Hepatocyte (in vitro differentiated cells): ENCODE measurements at regions not wholly inside any gene's neighbourhood (a gene's known extent, or its start where the extent isn't known, plus 50 kb on each side); places are given as distances from the start of the nearest gene placed in this dataset.
A peak's percentile ranks its signal among the peaks of the same experiment; 100 is the strongest.
"Not testable (repeated sequence)": the region's sequence is repeated elsewhere in the genome, so short reads cannot be mapped to it uniquely, and the experiment has no call there.

Experiments used
- DNase-seq: peaks from one replicate; pipeline ENCODE4 v3.0.0-alpha.2; 2016; ENCODE audit warnings: low spot score
- H2AFZ ChIP-seq: fragments of 200-600 bp; sonication (generic); 2 replicates; pipeline ENCODE4 v1.6.0; 2016; ENCODE audit warnings: antibody characterized with exemption, mild to moderate bottlenecking
- H3K27ac ChIP-seq: fragments of 200-600 bp; sonication (generic); 2 replicates; pipeline ENCODE4 v1.5.1; 2016; ENCODE audit warnings: mild to moderate bottlenecking
- H3K27me3 ChIP-seq: fragments of 200-600 bp; sonication (generic); 2 replicates; pipeline ENCODE4 v1.6.1; 2016
- H3K36me3 ChIP-seq: fragments of 200-600 bp; sonication (generic); replicated peaks from 2 replicates; pipeline ENCODE4 v1.5.1; 2016; ENCODE audit warnings: low read depth; ENCODE audit not compliant: insufficient read depth
- H3K4me1 ChIP-seq: fragments of 200-600 bp; sonication (generic); 2 replicates; pipeline ENCODE4 v1.5.1; 2016; ENCODE audit warnings: mild to moderate bottlenecking, moderate library complexity; ENCODE audit not compliant: insufficient read depth
- H3K4me2 ChIP-seq: fragments of 200-600 bp; sonication (generic); 2 replicates; pipeline ENCODE4 v1.6.0; 2016
- H3K4me3 ChIP-seq: fragments of 200-600 bp; sonication (generic); 2 replicates; pipeline ENCODE4 v1.5.1; 2016; ENCODE audit warnings: mild to moderate bottlenecking
- H3K79me2 ChIP-seq: fragments of 200-600 bp; sonication (generic); 2 replicates; pipeline ENCODE4 v1.6.0; 2017; ENCODE audit warnings: mild to moderate bottlenecking
- H3K9me2 ChIP-seq: fragments of 200-600 bp; sonication (generic); replicated peaks from 2 replicates; pipeline ENCODE4 v1.6.0; 2017; ENCODE audit warnings: mild to moderate bottlenecking; ENCODE audit not compliant: insufficient read depth
- H3K9me3 ChIP-seq: fragments of 200-600 bp; sonication (generic); 2 replicates; pipeline ENCODE4 v1.5.1; 2016; ENCODE audit warnings: low read depth, mild to moderate bottlenecking
- H4K20me1 ChIP-seq: fragments of 200-600 bp; sonication (generic); 2 replicates; pipeline ENCODE4 v1.6.0; 2016; ENCODE audit warnings: mild to moderate bottlenecking; ENCODE audit not compliant: insufficient read depth, poor library complexity, severe bottlenecking
- EZH2 ChIP-seq: fragments of 200-600 bp; sonication (generic); IDR thresholded peaks from 2 replicates; pipeline ENCODE4 v1.6.1; 2016; ENCODE audit warnings: antibody characterized with exemption, mild to moderate bottlenecking, borderline replicate concordance
- EZH2phosphoT487 ChIP-seq: fragments of 200-600 bp; sonication (generic); IDR thresholded peaks from one replicate; pipeline ENCODE4 v1.6.1; 2018; ENCODE audit warnings: antibody characterized with exemption, mild to moderate bottlenecking, low read depth, moderate library complexity; ENCODE audit not compliant: unreplicated experiment, severe bottlenecking
- WGBS: methylation state at CpG from one replicate; pipeline ENCODE4 v1.1.6; 2016; ENCODE audit warnings: low lambda C conversion rate; ENCODE audit errors: missing lambda C conversion rate; 5-methylcytosine and 5-hydroxymethylcytosine counted together
- TF ChIP-seq, protein P1 (sequence below): fragments of 200-600 bp; sonication (generic); IDR thresholded peaks from 2 replicates; pipeline ENCODE4 v1.5.1; 2016; ENCODE audit warnings: antibody characterized with exemption, mild to moderate bottlenecking; ENCODE audit not compliant: poor library complexity

DNA sequence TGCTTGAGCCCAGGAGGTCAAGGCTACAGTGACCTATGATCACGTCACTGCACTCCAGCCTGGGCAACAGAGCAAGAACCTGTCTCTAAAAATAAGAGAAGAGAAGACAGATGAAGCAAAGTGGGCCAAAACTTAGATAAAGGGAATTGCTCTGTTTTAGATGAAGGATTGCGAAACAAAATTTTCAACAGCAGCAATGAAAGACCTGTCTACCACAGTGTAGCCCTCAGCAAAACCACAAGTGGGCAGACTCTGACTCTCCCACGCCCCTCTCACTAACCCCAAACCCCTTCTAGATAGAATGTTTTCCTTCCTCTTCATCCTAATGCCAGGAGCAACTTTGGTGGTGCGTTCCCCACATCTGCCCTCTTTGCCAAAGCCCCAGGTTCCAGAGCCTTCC is 105.6 kb upstream of the ALDH3B2 start:
- Histone ChIP-seq H3K27ac (peak overlapping the region; percentile 65), H3K4me2 (no peak overlapping the region), H3K79me2 (no peaks in the 10 kb centered on the region), H3K9me3 (no peaks in the 10 kb centered on the region), H3K36me3 (no peaks in the 10 kb centered on the region), H3K27me3 (no peaks in the 10 kb centered on the region), H4K20me1 (no peaks in the 10 kb centered on the region), H3K4me3 (no peak overlapping the region), H3K4me1 (no peaks in the 10 kb centered on the region), H3K9me2 (no peaks in the 10 kb centered on the region), H2AFZ (no peak overlapping the region)
- TF ChIP-seq EZH2phosphoT487 (no peak), EZH2 (no peak)
- TF ChIP-seq, protein P1, sequence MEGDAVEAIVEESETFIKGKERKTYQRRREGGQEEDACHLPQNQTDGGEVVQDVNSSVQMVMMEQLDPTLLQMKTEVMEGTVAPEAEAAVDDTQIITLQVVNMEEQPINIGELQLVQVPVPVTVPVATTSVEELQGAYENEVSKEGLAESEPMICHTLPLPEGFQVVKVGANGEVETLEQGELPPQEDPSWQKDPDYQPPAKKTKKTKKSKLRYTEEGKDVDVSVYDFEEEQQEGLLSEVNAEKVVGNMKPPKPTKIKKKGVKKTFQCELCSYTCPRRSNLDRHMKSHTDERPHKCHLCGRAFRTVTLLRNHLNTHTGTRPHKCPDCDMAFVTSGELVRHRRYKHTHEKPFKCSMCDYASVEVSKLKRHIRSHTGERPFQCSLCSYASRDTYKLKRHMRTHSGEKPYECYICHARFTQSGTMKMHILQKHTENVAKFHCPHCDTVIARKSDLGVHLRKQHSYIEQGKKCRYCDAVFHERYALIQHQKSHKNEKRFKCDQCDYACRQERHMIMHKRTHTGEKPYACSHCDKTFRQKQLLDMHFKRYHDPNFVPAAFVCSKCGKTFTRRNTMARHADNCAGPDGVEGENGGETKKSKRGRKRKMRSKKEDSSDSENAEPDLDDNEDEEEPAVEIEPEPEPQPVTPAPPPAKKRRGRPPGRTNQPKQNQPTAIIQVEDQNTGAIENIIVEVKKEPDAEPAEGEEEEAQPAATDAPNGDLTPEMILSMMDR: no peak
- DNase-seq: no peak
- WGBS: 62% methylated on average over 4 of the region's 4 CpGs

DNA sequence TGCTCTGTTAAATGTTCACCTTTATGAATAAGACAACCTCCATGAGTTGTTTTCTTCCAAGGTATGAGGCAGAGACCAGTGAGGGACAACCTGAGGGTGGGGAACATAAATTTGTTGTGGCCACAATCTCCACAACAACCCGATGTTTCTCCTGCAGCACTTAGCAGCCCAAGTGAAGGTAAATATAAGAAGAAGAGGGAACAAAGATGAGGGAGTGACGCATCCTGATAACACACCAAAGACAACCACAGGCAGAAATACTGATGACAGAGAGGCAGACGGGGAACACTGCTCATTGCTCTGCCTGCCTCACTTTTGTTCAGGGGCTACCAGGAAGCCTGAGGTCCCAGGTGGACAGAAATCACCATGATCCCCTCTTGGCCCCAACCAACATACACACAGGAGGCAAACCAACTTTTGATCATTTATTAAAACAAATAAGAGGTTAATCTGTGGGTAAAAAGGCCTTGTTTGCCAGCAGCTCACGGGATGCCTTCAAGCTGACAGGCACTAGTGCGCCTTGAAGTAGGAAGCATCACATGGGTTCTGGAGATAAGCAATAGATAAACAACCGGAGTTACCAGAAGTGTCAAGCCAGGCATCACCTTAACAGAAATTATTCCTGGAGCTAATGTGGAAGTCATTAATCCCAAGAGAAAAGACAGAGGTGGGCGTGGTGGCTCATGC is 104.9 kb upstream of the ALDH3B2 start:
- not testable (repeated sequence) for H3K79me2 ChIP-seq, H3K36me3 ChIP-seq, H3K4me3 ChIP-seq, H3K27me3 ChIP-seq, H3K9me3 ChIP-seq, H3K9me2 ChIP-seq, H3K4me1 ChIP-seq, H3K4me2 ChIP-seq, H4K20me1 ChIP-seq, H2AFZ ChIP-seq
- peak; percentile 44 for DNase-seq
- WGBS: 24% methylated on average over 7 of the region's 7 CpGs
- H3K27ac ChIP-seq: peak overlapping the region; percentile 65

DNA sequence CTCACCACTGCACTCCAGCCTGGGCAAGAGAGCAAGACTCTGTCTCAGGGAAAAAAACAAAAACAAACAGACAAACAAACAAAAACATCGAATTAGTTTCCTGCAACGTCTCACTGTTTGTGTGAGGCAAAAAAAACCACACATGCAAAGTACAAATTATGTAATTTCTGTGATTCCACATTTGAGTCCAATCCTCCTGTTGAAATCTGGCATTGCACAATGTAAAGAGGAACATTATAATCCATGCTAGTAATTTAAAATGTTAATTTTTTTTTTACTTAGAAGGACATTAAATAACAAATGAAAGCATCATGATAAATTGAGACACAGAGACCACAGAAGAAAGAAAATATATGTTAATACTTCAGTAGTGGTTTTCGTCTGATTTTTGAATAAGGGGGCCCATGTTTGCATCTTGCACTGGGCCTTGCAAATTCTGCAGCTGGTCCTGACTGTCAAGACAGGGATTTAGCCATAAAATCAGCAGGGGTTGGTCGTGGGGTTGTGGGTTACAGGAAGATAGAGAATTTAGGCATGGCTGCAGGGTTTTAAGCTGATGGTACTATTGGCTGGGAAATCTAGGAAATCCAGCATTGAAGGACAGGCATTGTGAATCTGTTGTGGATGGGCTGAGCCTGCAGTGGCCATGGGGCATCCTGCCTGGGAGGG is 102.6 kb upstream of the ALDH3B2 start:
- no peaks in the 10 kb centered on the region for H3K4me1 ChIP-seq
- no peaks in the 10 kb centered on the region for H3K9me2 ChIP-seq
- WGBS: 44% methylated on average over 4 of the region's 4 CpGs
- H2AFZ ChIP-seq: no peak overlapping the region
- H3K4me2 ChIP-seq: no peak overlapping the region
- no peaks in the 10 kb centered on the region for H4K20me1 ChIP-seq
- no peaks in the 10 kb centered on the region for H3K9me3 ChIP-seq
- no peak overlapping the region for H3K4me3 ChIP-seq
- no peak overlapping the region for H3K27ac ChIP-seq
- no peaks in the 10 kb centered on the region for H3K79me2 ChIP-seq
- H3K36me3 ChIP-seq: no peaks in the 10 kb centered on the region
- no peaks in the 10 kb centered on the region for H3K27me3 ChIP-seq
- TF ChIP-seq EZH2phosphoT487: no peak
- TF ChIP-seq, protein P1: no peak
- no peak for TF ChIP-seq EZH2
- DNase-seq: no peak

DNA sequence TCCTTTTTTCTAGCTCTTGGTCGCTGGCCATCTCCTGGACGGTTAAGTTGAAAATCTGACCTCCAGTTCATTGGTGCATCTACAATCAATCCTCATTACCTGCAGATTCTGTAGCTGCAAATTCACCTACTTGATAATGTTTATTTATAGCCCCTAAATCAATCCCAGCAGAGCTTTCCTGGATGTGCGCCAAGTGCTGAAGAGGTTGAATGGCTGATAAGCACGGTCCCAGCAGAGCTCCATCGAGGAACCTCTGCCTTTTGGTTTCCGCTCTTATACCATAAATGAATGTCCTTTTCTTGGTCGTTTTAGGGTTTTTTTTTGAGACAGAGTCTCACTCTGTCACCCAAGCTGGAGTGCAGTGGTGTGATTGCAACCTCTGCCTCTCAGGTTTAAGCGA is 99.8 kb upstream of the ALDH3B2 start:
- H3K4me3 ChIP-seq, DNase-seq, H4K20me1 ChIP-seq, H3K27ac ChIP-seq, H3K9me2 ChIP-seq, H3K79me2 ChIP-seq, H3K36me3 ChIP-seq, H3K4me2 ChIP-seq, H3K27me3 ChIP-seq, H2AFZ ChIP-seq, H3K4me1 ChIP-seq, H3K9me3 ChIP-seq: not testable (repeated sequence)
- 61% methylated on average over 8 of the region's 8 CpGs for WGBS

DNA sequence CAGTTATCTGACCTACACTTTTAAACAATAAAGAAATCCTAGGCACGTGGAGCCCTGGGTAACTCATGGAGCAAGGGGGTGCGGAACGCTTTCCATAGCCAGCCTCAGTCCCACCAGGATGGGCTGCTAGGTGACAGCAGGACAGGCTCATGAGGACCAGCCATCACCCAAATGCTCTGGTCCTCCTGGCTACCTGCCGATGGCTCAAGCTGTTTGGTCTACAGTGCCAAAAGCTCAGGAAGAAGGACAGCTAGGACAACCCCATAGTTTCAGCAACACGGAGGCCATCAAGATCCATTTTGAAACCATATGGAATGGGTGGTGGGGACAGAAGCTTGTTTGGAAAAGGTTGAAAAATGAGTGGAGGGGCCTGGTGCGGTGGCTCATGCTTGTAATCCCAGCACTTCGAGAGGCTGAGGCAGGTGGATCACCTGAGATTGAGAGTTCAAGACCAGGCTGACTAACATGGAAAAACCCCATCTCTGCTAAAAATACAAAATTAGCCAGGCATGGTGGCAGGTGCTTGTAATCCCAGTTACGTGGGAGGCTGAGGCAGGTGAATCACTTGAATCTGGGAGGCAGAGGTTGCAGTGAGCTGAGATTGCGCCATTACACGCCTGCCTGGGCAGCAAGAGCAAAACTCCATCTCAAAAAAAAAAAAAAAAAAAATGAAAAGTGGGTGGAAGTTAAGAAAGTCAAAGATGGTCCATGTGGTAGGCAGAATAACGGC is 93.7 kb upstream of the ALDH3B2 start:
- not testable (repeated sequence) for H2AFZ ChIP-seq, DNase-seq, H3K36me3 ChIP-seq, H3K9me3 ChIP-seq, H3K79me2 ChIP-seq, H3K4me1 ChIP-seq, H3K4me2 ChIP-seq, H3K27ac ChIP-seq, H3K4me3 ChIP-seq, H3K27me3 ChIP-seq, H3K9me2 ChIP-seq, H4K20me1 ChIP-seq
- WGBS: 94% methylated on average over 10 of the region's 11 CpGs

DNA sequence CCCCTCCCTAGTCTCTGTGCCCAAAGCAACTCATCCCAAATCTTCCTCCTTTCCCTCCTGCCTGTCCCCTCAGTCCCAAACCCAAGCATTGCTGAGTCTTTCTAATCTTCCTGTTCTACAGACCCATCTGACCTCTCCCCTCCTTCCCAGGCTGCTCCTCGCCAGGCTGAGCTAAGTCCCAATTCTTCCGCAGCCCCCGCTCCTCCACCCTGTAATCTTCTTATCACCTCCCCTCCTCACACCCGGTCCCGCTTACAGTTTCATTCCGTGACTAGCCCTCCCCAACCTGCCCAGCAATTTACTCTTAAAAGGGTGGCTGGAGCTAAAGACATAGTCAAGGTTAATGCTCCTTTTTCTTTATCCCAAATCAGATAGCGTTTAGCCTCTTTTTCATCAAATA is 86.8 kb upstream of the ALDH3B2 start:
- H3K4me2 ChIP-seq, H3K27me3 ChIP-seq, H4K20me1 ChIP-seq, H2AFZ ChIP-seq, H3K79me2 ChIP-seq, H3K4me3 ChIP-seq, DNase-seq, H3K36me3 ChIP-seq, H3K27ac ChIP-seq, H3K9me3 ChIP-seq, H3K9me2 ChIP-seq: not testable (repeated sequence)
- 25% methylated on average over 7 of the region's 7 CpGs for WGBS
- H3K4me1 ChIP-seq: peaks cover 12% of the 10 kb centered on the region
